Neural progenitor cell (in vitro differentiated cells): ENCODE measurements at regions not wholly inside any gene's neighbourhood (a gene's known extent, or its start where the extent isn't known, plus 50 kb on each side); places are given as distances from the start of the nearest gene placed in this dataset.

Experiments
- DNase-seq: peaks from one replicate; pipeline ENCODE4 v3.0.0-alpha.2; 2016; ENCODE audit warnings: low spot score
- H2AFZ ChIP-seq: fragments of 200-600 bp; sonication (generic); replicated peaks from 2 replicates; pipeline ENCODE4 v1.6.1; 2016; ENCODE audit warnings: antibody characterized with exemption
- H3F3A ChIP-seq: fragments of 200-600 bp; sonication (generic); 2 replicates; pipeline ENCODE4 v1.6.1; 2016; ENCODE audit warnings: antibody characterized with exemption, low read depth
- H3K27ac ChIP-seq: fragments of 200-600 bp; sonication (generic); 2 replicates; pipeline ENCODE4 v1.5.1; 2016; ENCODE audit warnings: mild to moderate bottlenecking
- H3K27me3 ChIP-seq: fragments of 200-600 bp; sonication (generic); 2 replicates; pipeline ENCODE4 v1.6.1; 2016; ENCODE audit warnings: mild to moderate bottlenecking, moderate library complexity
- H3K36me3 ChIP-seq: fragments of 200-600 bp; sonication (generic); 2 replicates; pipeline ENCODE4 v1.5.1; 2016
- H3K4me1 ChIP-seq: fragments of 200-600 bp; sonication (generic); 2 replicates; pipeline ENCODE4 v1.6.1; 2016; ENCODE audit warnings: mixed run types
- H3K4me2 ChIP-seq: fragments of 200-600 bp; sonication (generic); 2 replicates; pipeline ENCODE4 v1.6.1; 2016
- H3K4me3 ChIP-seq: fragments of 200-600 bp; sonication (generic); 2 replicates; pipeline ENCODE4 v1.5.1; 2016
- H3K79me2 ChIP-seq: fragments of 200-600 bp; sonication (generic); 2 replicates; pipeline ENCODE4 v1.6.1; 2016; ENCODE audit warnings: low read depth
- H3K9ac ChIP-seq: fragments of 200-600 bp; sonication (generic); 2 replicates; pipeline ENCODE4 v1.6.1; 2016
- H3K9me3 ChIP-seq: fragments of 200-600 bp; sonication (generic); 2 replicates; pipeline ENCODE4 v1.5.1; 2016; ENCODE audit warnings: low read depth
- H4K20me1 ChIP-seq: fragments of 200-600 bp; sonication (generic); 2 replicates; pipeline ENCODE4 v1.6.1; 2016; ENCODE audit warnings: low read depth
- H3K27ac Mint-ChIP-seq: 3 replicates; pipeline ENCODE4 v1.8.0; 2021; ENCODE audit warnings: mixed read lengths
- H3K27me3 Mint-ChIP-seq: 2 replicates; pipeline ENCODE4 v1.8.0; 2022; ENCODE audit warnings: low read depth, mild to moderate bottlenecking, inconsistent platforms, moderate library complexity, mixed read lengths; ENCODE audit not compliant: insufficient read depth
- H3K36me3 Mint-ChIP-seq: 3 replicates; pipeline ENCODE4 v1.8.0; 2021; ENCODE audit warnings: mixed read lengths
- H3K4me1 Mint-ChIP-seq: 3 replicates; pipeline ENCODE4 v1.8.0; 2021; ENCODE audit warnings: mixed read lengths
- H3K4me3 Mint-ChIP-seq: 3 replicates; pipeline ENCODE4 v1.8.0; 2021; ENCODE audit warnings: mild to moderate bottlenecking, moderate library complexity, mixed read lengths
- H3K9me3 Mint-ChIP-seq: 3 replicates; pipeline ENCODE4 v1.8.0; 2020; ENCODE audit warnings: mixed read lengths
- CTCF ChIP-seq: fragments of 200-600 bp; sonication (generic); IDR thresholded peaks from 2 replicates; pipeline ENCODE4 v1.5.1; 2017; ENCODE audit warnings: antibody characterized with exemption, mild to moderate bottlenecking
- EZH2 ChIP-seq: fragments of 200-600 bp; sonication (generic); IDR thresholded peaks from 2 replicates; pipeline ENCODE4 v1.6.1; 2017; ENCODE audit warnings: antibody characterized with exemption, mild to moderate bottlenecking, moderate library complexity
- EZH2phosphoT487 ChIP-seq: fragments of 200-600 bp; sonication (generic); IDR thresholded peaks from 2 replicates; pipeline ENCODE4 v1.6.1; 2017; ENCODE audit warnings: antibody characterized with exemption

- Histone ChIP-seq H3K36me3 (no peaks in the 10 kb centered on the region), H3F3A (peaks cover 14% of the 10 kb centered on the region), H3K4me3 (no peak overlapping the region), H3K9me3 (no peaks in the 10 kb centered on the region), H3K79me2 (no peaks in the 10 kb centered on the region), H3K4me2 (no peak overlapping the region), H3K27me3 (no peaks in the 10 kb centered on the region), H2AFZ (no peak overlapping the region), H4K20me1 (no peaks in the 10 kb centered on the region), H3K27ac (no peak overlapping the region), H3K4me1 (peaks cover 10% of the 10 kb centered on the region), H3K9ac (no peak overlapping the region)
- H3K4me1 Mint-ChIP-seq, result peaks cover 29% of the 10 kb centered on the region
- no peak overlapping the region for H3K4me3 Mint-ChIP-seq
- peaks cover 9% of the 10 kb centered on the region for H3K9me3 Mint-ChIP-seq
- H3K27ac Mint-ChIP-seq, result peak overlapping the region; percentile 19
- DNase-seq, result no peak
- H3K27me3 Mint-ChIP-seq, result no peaks in the 10 kb centered on the region
- no peak for TF ChIP-seq EZH2phosphoT487
- TF ChIP-seq CTCF, result no peak
- TF ChIP-seq EZH2, result no peak
- no peaks in the 10 kb centered on the region for H3K36me3 Mint-ChIP-seq
Measured at GRCh38 chr16:80167657-80168390, 373.0 kb upstream of the DYNLRB2 start.

DNA sequence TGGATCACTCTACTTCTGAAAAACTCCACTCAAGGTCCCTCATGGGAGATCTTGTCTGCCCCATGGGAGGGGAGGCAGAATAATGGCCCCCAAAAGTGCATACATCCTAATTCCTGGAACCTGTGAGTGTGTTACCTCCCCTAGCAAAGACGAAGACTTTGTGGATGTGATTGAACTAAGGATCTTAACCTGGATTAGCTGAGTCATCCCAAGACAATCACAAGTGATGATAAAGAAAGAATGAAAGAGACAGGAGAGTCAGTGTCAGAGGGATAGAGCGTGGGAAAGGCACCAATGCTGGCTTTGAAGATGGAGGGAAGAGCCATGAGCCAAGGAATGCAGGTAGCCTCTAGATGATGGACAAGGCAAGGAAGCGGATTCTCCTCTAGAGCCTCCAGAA lies 374.7 kb upstream of the DYNLRB2 start:
- Histone ChIP-seq H3K27me3 (no peaks in the 10 kb centered on the region), H4K20me1 (no peaks in the 10 kb centered on the region), H2AFZ (no peak overlapping the region), H3F3A (peaks cover 14% of the 10 kb centered on the region), H3K36me3 (no peaks in the 10 kb centered on the region), H3K4me1 (peaks cover 10% of the 10 kb centered on the region), H3K27ac (no peak overlapping the region), H3K9me3 (no peaks in the 10 kb centered on the region), H3K79me2 (no peaks in the 10 kb centered on the region), H3K9ac (no peak overlapping the region), H3K4me3 (no peak overlapping the region), H3K4me2 (no peak overlapping the region)
- Mint-ChIP-seq H3K4me1 (peaks cover 40% of the 10 kb centered on the region), H3K27me3 (no peaks in the 10 kb centered on the region), H3K4me3 (no peak overlapping the region), H3K27ac (no peak overlapping the region), H3K36me3 (no peaks in the 10 kb centered on the region), H3K9me3 (peaks cover 9% of the 10 kb centered on the region)
- no peak for TF ChIP-seq EZH2phosphoT487
- TF ChIP-seq EZH2, result no peak
- TF ChIP-seq CTCF, result no peak
- DNase-seq, result no peak

DNA sequence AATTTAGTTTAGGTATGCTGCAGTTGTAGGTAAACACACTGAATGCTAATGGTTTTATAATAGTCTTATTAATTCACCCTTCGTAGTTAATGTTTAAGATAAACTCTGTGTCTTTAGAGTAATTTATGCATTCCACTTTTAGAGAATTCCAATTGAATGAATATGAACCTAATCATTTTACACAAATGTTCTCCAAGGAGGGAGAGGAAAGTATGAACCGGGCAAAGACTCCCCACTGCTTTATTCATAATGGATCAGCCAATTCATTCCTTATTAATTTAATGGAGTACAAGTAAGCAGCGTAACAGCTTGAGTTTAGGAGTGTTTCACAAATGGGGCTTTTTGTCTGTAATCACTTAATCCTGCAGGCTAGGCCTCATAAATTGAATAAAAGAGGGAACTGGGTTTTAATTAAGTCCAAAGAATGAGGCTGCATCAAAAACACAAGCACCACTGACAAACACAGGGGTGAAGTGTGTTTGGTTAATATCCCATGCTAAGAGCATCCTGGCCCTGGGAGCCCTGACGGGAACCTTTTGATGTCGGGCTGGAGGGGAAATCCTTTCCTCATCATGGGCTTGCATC lies 375.7 kb upstream of the DYNLRB2 start:
- Mint-ChIP-seq H3K4me3 (no peak overlapping the region), H3K27me3 (peaks cover 4% of the 10 kb centered on the region), H3K36me3 (no peaks in the 10 kb centered on the region), H3K27ac (no peak overlapping the region), H3K4me1 (peaks cover 40% of the 10 kb centered on the region), H3K9me3 (peaks cover 9% of the 10 kb centered on the region)
- Histone ChIP-seq H3K4me3 (no peak overlapping the region), H3K9me3 (no peaks in the 10 kb centered on the region), H3K79me2 (no peaks in the 10 kb centered on the region), H3K27ac (no peak overlapping the region), H3K9ac (no peak overlapping the region), H3K4me1 (peaks cover 10% of the 10 kb centered on the region), H4K20me1 (no peaks in the 10 kb centered on the region), H3K4me2 (no peak overlapping the region), H2AFZ (no peak overlapping the region), H3K27me3 (no peaks in the 10 kb centered on the region), H3F3A (peaks cover 14% of the 10 kb centered on the region), H3K36me3 (no peaks in the 10 kb centered on the region)
- no peak for TF ChIP-seq EZH2phosphoT487
- no peak for TF ChIP-seq CTCF
- no peak for TF ChIP-seq EZH2
- DNase-seq, result peak; percentile 38
